ENCODE measurements at regions not wholly inside any gene's neighbourhood (a gene's known extent, or its start where the extent isn't known, plus 50 kb on each side); places are given as distances from the start of the nearest gene placed in this dataset.

GRCh38 chr16:85162478-85163277 lies 50.4 kb upstream of the CIBAR2 start:
- DNase-seq (ENCODE audit: low read depth) = no peak

DNA sequence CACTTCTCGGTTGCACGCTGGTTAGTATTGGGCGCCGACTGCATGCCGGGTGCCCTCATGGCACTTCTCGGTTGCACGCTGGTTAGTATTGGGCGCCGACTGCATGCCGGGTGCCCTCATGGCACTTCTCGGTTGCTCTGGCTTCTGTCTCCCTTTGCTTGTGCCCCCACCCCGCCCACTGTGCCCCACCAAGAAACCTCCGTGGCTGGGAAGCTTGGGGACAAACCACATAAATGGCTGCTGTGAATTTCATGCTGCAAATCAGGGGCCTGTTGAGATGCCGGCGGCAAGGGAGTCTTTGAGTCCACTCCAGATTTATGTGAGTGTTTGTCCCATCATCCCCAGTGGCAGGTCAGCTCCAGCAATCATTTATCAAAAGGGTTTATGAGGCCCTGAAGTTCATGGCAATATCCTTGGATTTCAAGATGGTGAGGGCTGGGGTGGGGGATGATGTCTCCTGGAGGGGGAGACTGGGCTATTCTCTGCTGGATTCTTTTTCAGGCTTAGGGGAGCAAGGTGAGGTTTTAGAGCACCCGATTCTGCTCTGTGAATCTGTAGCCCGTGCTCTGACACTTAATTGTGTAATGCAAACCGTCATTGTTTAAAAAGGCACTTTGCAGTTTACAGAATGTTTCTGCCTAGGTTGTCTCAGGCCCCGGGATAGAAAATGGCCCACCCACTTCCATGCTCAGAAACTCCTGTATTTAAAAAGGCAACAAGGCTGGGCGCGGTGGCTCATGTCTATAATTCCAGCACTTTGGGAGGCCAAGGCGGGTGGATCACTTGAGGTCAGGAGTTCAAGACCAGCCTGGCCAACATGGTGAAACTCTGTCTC lies 51.2 kb upstream of the CIBAR2 start:
- DNase-seq (ENCODE audit: low read depth) = no peak

GRCh38 chr16:85164431-85164830 lies 52.2 kb upstream of the CIBAR2 start:
- no peak for DNase-seq (ENCODE audit: low read depth)

DNA sequence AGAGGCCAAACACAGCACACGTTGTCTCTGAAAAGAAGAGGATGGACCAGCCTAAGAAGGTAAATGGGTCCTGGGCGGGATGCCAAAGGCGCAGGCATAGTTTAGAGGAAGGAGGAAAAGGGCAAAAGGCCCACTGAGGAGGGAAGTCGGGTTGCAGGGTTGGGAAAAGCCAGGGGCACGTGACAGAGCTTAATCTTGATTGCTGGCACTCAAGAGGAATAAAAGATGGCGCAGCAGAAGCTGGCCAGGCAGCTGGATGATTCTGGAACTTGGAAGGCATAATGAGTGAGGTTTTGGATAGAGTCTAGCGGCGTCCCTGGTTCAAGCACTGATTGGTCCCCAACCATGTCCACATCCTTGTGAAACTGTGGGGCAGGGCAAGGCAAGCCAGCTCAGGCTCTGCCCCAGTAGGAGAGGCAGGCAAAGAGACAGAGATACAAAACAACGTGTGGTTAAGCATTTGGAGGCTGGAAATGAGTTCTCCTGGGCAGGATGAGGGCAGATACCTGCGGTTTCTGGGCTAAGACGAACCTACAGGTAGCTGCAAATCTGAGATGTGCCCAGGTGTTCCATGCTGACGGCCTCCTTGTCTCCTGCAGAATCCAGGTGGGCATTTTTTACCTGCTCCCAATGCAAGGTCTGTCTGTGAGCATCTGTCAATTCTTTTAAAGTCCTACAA lies 52.7 kb upstream of the CIBAR2 start:
- DNase-seq (ENCODE audit: low read depth) = no peak

DNA sequence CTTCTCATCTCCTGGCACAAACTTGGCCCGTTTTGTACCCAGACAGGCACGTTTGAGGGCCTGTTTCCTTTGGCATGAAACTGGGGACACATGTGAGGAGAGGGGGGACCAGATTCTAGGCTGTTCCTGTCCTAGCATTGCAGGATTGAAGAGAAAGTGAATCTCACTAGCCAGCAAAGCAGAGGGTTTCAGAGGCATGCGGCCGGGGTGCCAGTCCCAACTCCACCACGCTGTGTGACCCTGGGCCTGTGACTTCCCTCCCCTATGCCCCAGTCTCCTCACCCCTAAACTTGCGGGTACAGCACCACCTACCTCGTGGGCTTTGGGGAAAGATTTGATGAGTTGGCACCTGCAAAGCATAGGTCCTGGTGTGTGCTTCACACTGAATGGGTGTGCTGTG lies 53.5 kb upstream of the CIBAR2 start:
- no peak for DNase-seq (ENCODE audit: low read depth)

DNA sequence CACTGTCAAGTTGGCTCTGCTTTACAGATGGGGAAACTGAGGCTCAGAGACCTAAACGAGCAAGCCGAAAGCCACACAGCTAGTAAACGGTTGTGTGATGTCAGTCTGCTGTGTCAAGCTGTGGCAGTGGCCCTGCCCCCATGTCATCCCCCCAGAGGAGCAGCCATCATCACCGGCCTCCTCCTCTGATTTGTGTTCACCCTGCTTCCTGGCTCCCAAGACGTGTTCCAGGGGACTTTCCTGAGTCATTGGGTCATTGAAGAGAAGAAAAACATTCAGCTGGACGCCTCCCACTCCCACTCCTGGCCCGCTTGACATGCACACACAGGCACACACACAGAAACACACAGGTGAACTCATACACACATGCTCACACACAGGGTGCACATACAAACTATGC lies 54.0 kb upstream of the CIBAR2 start:
- DNase-seq (ENCODE audit: low read depth) = no peak

DNA sequence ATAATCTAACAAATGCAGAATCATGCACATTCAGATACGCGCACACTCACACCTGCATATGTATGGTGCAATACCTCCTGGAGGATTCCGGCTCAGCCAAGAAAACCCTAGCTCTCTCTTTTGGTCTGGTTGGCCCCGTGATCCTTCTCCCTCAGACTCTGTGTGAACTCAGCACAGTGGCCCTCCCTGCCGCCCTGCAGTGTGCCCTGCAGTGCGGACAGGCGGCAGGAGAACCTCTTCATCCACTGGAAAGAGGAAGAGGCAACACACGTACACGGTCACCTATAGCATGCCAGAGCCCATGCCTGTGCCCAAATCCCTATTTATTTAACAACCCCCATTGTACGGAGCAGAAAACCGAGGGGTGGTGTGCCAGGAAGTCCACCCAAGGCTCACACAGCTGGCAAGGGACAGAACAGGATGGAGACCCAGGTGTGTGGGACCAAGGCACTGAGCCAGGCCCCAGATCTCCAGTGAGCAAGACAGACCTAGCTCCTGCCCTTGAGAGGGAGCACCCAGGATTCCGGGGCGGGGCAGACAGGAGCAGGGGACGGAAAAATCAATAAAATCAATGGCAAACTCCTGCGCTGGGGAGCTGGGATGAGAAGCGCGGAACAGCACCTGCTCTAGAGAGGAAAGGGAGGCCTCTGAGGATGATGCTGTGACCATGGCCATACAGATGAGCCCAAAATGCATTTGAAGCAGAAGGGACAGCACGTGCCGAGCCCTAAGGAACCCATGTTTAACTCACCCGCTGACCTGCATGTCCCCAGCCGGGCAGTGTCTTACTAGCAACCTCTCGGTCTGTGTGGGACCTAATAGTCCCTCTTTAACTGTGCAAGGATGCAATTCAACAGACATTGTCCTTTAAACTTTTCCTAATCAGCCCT lies 54.7 kb upstream of the CIBAR2 start:
- DNase-seq (ENCODE audit: low read depth) = no peak

- DNase-seq (ENCODE audit: low read depth) = no peak
Measured at GRCh38 chr16:85167589-85168537, 55.6 kb upstream of the CIBAR2 start.

DNA sequence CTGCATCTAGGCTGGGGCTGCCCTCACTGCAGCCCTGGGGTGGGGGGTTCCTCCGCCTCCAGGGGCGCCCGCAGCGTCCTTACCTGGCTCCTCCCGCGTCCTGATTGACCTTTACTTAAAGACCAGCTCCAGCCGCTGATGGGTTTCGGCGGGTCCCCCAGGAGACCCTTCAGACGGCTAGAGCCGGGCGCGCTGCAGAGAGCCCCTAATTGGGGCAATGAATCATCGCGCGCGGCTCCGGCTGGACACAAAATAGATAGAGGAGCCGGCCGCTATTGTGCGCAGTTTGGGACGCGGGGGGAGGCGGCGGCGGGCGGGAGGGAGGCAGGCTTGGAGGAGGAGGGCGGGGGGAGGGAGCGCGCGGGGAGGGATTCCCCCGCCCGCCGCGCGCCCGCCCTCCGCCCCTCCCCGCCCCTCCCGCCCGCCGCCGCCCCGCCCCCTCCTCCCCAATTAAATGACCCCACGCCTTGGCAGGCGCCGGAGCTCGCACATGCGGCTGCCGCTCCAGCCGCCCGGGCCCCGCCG lies 56.5 kb upstream of the CIBAR2 start:
- DNase-seq (ENCODE audit: low read depth) = no peak

DNA sequence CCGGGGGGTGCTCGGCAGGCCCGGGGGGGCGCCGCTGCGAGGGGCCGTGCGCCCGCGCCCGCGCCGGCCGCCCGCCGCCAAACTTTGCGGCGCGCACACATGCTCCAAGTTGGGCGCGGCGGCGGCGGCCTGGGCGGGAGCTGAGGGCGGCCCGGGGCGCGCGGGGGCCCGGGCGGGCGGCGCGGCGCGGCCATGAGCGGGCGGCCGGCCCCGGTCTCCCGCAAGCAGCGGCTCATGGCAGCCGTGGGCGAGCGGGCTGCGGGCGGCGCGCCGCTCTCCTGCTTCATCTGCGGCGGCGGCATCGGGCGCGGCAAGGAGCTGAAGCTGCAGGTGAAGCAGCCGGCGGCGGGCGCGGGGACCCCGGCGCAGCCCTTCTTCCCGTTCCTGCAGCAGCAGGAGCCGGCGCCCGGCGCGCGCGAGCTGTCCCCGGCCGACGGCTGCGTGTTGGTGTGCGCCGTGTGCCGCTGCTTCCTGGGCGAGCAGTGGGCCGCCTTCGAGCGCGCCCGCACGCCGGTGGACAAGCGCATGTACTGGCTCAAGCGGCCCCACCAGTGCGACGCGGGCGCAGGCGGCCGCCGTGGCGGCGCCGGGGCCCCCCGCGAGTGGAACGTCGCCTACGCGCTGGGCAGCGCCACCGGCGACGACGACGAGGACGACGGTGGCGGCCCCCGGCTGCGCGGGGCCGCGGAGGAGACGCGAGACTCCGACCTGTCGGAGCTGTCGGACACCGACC lies 57.2 kb upstream of the CIBAR2 start:
- no peak for DNase-seq (ENCODE audit: low read depth)

- DNase-seq (ENCODE audit: low read depth) = no peak
Measured at GRCh38 chr16:85170066-85170491, 57.8 kb upstream of the CIBAR2 start.

GRCh38 chr16:85170590-85171003 lies 58.3 kb upstream of the CIBAR2 start:
- DNase-seq (ENCODE audit: low read depth) = no peak

GRCh38 chr16:85171004-85171758 lies 58.9 kb upstream of the CIBAR2 start:
- DNase-seq (ENCODE audit: low read depth) = no peak

DNA sequence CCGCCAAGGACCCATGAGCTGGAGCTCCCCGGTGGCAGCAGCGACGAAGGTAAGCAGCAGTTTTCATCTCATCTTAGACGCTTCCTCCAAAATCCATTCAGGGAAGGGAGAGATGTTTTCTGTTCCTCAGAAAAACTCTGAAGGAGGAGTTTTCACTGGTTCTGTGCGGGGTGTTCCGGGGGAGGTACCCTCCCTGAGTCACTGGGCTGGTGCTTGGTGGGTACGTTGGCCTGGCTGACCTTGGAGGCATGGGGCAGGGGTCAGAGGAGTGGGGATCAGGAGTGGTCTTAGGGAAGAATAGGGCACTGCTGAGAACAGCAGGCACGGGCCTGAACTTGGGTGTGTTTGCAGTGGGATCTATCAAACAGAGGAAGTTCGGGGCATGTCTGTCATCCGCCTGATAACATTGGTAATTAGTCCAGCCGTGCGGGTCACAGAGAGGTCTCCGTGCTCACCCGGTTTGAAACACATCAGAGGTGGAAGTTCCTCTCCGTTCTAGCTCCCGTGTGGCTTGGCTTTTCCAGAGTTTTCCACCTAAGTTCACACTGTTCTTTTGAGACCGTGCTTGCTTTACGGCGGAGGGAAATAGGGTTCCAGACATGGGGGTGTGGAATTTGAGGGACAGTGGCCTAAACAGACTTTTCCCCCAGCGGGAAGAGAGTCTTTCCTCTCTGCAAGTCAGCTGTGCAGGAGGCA lies 59.6 kb upstream of the CIBAR2 start:
- no peak for DNase-seq (ENCODE audit: low read depth)

- DNase-seq (ENCODE audit: low read depth) = no peak
Measured at GRCh38 chr16:85172455-85173145, 60.3 kb upstream of the CIBAR2 start.

DNA sequence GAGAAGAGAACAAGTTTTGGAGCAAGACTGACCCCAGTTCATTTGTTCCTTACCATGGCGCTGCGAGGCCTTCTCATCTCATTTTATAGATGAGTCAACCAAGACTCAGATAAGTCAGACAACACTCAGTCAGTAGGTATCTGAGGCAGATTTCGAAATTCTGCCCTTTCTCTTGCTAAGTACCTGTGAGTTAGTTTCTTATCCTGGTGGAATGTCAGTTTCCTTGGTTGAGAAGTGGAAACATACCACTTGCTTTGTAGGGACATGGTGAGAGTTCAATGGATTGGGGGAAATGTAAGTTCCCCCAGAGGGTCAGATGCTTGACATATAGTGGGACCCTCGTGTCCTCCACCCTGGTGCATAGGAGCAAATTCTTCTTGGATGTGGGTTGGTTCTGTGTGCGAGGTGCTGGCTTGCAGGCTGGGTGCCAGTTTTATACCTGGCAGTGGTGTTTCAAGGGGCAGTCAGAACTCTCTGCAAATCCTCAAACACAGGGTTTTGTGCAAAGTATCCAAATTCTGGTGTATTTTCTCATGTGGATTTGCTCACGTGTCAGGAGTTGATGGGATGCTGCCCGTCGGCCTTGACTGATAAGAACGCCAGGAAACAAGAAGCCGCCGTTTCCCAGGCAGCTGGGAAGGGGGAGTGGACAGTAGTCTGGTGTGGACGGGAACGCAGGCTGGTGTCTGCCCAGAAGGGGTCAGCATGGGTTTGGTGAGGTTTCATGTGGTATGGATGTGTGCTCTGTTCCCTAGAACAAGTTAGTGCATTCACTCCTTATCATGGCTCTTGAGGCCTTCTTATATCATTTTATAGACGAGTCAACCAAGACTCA lies 61.1 kb upstream of the CIBAR2 start:
- DNase-seq (ENCODE audit: low read depth) = no peak
